AG09309 (cell line): ENCODE measurements at regions not wholly inside any gene's neighbourhood (a gene's known extent, or its start where the extent isn't known, plus 50 kb on each side); places are given as distances from the start of the nearest gene placed in this dataset.
"Not testable (repeated sequence)": the region's sequence is repeated elsewhere in the genome, so short reads cannot be mapped to it uniquely, and the experiment has no call there.

ENCODE experiments used
- DNase-seq: peaks from one replicate; pipeline ENCODE4 v3.0.0-alpha.2; 2010; ENCODE audit warnings: low read depth
- H3K4me3 ChIP-seq: 2 replicates; pipeline ENCODE4 v1.5.1; 2011; ENCODE audit warnings: mild to moderate bottlenecking, low read depth, low read length, moderate library complexity; ENCODE audit not compliant: control insufficient read depth
- TF ChIP-seq, protein P1 (sequence below): IDR thresholded peaks from 2 replicates; pipeline ENCODE4 v1.5.1; 2011; ENCODE audit warnings: mild to moderate bottlenecking, low read depth, low read length, inconsistent platforms; ENCODE audit not compliant: insufficient read depth, control insufficient read depth; ENCODE audit errors: missing control alignments

DNA sequence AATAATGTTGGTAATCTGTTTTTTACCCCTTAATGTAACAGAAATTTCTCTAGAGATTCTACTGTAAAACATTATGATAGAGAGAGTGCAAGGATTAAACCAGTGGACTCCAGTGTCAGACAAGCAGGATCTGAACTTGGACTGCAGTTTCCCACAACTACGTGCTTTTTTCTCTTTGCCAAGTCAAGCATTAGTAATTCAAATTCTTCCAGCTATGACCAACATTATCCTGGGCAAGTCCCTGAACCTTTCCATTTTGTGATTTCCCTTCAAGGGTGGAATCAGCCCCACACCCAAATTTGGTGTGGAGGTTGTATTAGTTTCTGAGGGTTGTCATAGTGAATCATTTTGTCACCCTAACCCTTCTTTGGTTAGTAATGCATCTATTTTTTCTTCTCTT is 482.0 kb downstream of the ZNF516 start:
- no peak overlapping the region for H3K4me3 ChIP-seq
- TF ChIP-seq, protein P1, sequence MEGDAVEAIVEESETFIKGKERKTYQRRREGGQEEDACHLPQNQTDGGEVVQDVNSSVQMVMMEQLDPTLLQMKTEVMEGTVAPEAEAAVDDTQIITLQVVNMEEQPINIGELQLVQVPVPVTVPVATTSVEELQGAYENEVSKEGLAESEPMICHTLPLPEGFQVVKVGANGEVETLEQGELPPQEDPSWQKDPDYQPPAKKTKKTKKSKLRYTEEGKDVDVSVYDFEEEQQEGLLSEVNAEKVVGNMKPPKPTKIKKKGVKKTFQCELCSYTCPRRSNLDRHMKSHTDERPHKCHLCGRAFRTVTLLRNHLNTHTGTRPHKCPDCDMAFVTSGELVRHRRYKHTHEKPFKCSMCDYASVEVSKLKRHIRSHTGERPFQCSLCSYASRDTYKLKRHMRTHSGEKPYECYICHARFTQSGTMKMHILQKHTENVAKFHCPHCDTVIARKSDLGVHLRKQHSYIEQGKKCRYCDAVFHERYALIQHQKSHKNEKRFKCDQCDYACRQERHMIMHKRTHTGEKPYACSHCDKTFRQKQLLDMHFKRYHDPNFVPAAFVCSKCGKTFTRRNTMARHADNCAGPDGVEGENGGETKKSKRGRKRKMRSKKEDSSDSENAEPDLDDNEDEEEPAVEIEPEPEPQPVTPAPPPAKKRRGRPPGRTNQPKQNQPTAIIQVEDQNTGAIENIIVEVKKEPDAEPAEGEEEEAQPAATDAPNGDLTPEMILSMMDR: no peak
- no peak for DNase-seq

DNA sequence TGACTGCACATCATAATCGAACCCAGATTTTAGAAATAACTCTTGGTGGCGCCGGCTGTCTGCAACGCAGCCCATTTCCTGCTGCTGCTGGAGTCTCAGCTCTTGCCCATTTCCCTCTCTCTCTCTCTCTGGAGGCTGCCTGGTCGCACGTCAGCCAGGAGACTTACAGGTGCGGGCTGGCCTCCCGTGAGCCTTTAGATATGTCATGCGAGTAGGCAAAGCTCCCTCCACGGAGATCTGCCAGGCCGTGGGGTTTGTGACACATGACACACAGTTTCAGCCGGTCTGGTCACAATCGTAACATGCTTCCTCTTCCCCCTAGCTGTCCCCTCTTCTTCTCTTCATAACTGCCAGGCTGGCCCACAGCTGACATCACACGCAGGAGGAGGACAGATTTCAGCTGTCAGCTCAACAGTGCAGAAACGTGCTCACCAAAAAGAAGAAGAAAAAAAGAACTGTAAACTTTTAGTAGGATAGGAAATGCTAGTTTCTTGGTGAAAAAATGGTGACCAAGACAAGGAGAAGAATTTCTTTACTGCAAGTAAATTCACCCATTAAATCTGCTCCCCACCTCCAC is 489.3 kb downstream of the ZNF516 start:
- no peak overlapping the region for H3K4me3 ChIP-seq
- TF ChIP-seq, protein P1: no peak
- no peak for DNase-seq

DNA sequence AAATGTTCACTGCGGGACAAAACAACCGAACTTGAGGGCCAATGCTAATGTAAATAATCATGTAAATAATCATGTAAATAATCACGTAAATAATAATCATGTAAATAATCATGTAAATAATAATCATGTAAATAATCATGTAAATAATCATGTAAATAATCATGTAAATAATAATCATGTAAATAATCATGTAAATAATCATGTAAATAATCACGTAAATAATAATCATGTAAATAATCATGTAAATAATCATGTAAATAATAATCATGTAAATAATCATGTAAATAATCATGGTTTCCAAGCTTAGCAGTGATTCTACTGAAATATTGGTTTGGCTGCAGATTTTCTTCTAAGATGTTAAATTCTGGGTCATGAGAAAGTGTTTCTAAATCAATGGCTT is 507.1 kb downstream of the ZNF516 start:
- not testable (repeated sequence) for H3K4me3 ChIP-seq, DNase-seq

DNA sequence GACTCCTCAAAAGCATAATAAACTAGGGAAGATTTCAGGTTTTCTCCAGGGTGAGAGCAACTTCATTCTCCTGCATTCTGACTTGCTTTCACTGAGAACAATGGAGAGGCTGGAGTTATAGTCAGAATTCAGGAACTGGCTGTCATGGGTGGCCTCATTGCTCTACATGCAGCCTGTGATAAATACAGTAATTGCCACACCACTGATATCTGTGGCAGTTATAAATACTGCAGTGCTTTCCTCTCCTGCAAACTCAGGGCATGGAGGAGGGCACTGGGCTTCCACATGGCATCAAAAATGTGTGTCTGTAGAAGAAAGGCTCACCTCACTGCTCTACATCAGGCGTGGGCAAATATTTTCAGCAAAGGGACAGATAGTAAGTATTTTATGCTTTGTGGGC is 510.2 kb downstream of the ZNF516 start:
- no peak overlapping the region for H3K4me3 ChIP-seq
- no peak for DNase-seq
- TF ChIP-seq, protein P1: no peak

DNA sequence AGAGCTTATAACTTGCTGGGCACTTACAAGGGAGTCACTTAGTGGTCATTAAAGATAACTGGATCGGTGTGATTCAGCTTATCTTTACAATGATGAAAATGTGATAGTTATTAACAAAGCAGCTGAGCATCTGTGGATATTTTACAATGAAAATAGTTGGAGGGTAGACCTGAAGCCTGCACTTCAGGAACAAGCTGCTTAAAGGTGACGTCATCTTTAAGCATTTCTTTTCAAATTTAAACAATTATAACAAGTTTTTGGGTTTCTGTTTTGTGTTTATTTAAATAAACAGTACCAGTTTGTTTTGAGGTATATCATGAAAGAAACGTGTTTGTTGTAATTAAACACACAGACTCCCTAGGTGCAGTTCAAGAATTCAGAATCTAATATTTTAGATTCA is 513.9 kb downstream of the ZNF516 start:
- H3K4me3 ChIP-seq: no peak overlapping the region
- TF ChIP-seq, protein P1: no peak
- DNase-seq: no peak

DNA sequence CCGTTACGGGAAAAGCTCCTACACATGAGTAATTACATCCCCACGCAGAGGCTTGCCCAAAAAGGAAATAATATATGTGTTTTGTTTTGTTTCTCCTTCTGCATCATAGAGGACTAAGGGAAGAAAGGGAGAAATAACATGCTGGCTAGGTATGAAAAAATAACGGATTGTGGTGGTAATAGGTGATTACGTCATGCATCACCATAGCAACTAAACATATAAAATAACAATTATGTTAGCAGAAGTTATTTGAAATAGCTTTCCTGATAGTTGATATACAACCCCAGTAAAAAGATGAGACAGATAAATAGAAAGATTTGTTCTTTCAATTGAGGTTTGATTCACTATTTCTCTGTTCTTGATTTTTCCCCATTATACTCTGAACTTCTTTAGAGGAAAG is 518.0 kb downstream of the ZNF516 start:
- TF ChIP-seq, protein P1: no peak
- no peak overlapping the region for H3K4me3 ChIP-seq
- DNase-seq: no peak

DNA sequence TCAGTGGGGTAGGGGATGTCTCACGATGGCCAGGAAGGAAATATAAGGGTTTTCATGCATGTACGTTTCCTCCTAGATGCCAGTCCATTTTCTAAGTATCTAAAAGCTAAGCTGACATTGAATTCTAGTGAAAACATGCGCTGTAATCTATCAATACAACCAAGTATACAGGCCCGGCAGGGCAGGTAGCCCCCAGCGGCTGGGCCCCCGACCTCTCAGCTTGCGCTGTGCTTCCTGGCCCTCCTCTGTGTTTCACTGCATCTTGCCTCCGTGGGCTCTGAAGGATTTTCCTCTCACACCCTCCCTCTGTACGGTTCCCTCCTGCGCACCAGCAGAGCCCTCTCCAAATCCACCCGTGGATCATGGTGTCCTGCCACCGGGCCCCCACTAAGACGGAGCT is 524.8 kb downstream of the ZNF516 start:
- TF ChIP-seq, protein P1: no peak
- no peak overlapping the region for H3K4me3 ChIP-seq
- DNase-seq: no peak
